ENCODE measurements at regions not wholly inside any gene's neighbourhood (a gene's known extent, or its start where the extent isn't known, plus 50 kb on each side); places are given as distances from the start of the nearest gene placed in this dataset.

- no peak for DNase-seq (ENCODE audit: extremely low read depth in 1 of 4, low spot score in 3 of 4)
- no peak overlapping the region for H3K4me3 ChIP-seq
- no peak for ATAC-seq
- no peak overlapping the region for H3K4me2 ChIP-seq (ENCODE audit: insufficient read depth, low read length)
- 5% methylated on average over 3 of the region's 8 CpGs for WGBS (ENCODE audit: insufficient coverage, low coverage, missing lambda C conversion rate)
- no peak overlapping the region for H3K27ac ChIP-seq (ENCODE audit: extremely low read depth, low read depth, low read length)
- H3K79me2 ChIP-seq (ENCODE audit: control insufficient read depth, insufficient read depth, low read length) = no peaks in the 10 kb centered on the region
- BruUV-seq (replicated peaks) = no TSS peak
- ChIA-PET POLR2A (no interaction called here), CTCF (ENCODE audit: low intra/inter-chr PET ratio) (no interaction called here)
- no peaks in the 10 kb centered on the region for H3K36me3 ChIP-seq (ENCODE audit: control insufficient read depth, insufficient read depth, low read length)
- no peaks in the 10 kb centered on the region for H3K9me1 ChIP-seq (ENCODE audit: control insufficient read depth, insufficient read depth, low read length)
- H4K20me1 ChIP-seq (replicated peaks; ENCODE audit: control insufficient read depth, insufficient read depth, low read length) = no peaks in the 10 kb centered on the region
- H3K4me1 ChIP-seq (replicated peaks in 1 of 2; ENCODE audit: control insufficient read depth in 2 of 2, insufficient read depth in 2 of 2, low read length in 2 of 2) = peaks cover 0 to 3% of the 10 kb centered on the region in 2 experiments; a peak in 1 of 5 replicates
- intact Hi-C loops (cut with micrococcal nuclease) = no loop called here
- peaks cover 0 to 11% of the 10 kb centered on the region in 2 experiments; a peak in 1 of 5 replicates for H3K27me3 ChIP-seq (ENCODE audit: control insufficient read depth in 2 of 2, insufficient read depth in 2 of 2, low read length in 2 of 2)
- no peak for FAIRE-seq
- no peak overlapping the region for H3K9ac ChIP-seq (ENCODE audit: insufficient read depth in 1 of 2, low read depth in 2 of 2, low read length in 2 of 2)
- in situ Hi-C loops (cut with MboI) = no loop called here
- no peaks in the 10 kb centered on the region for H3K9me3 ChIP-seq (replicated peaks; ENCODE audit: control insufficient read depth, insufficient read depth, low read depth, low read length)
- no peak overlapping the region for H2AFZ ChIP-seq (ENCODE audit: low read depth, low read length)
- no peak for TF ChIP-seq ZNF12 (CRISPR knock-in tag; IDR thresholded peaks at IDR 0.05)
- no peak for TF ChIP-seq HMG20B (CRISPR knock-in tag; IDR thresholded peaks at IDR 0.05)
- no peak for TF ChIP-seq SMARCE1 (IDR thresholded peaks at IDR 0.05)
- TF ChIP-seq ERF (CRISPR knock-in tag; IDR thresholded peaks at IDR 0.05) = no peak
- no peak for TF ChIP-seq TAL1 (IDR thresholded peaks at IDR 0.05)
- no peak for TF ChIP-seq DMBX1 (CRISPR knock-in tag; IDR thresholded peaks at IDR 0.05; ENCODE audit: borderline replicate concordance)
- TF ChIP-seq ETV5 (CRISPR knock-in tag; IDR thresholded peaks at IDR 0.05; ENCODE audit: low read depth) = no peak
- TF ChIP-seq ARHGAP35 (IDR thresholded peaks at IDR 0.05; ENCODE audit: partially characterized antibody) = no peak
- TF ChIP-seq HDAC1 (IDR thresholded peaks at IDR 0.05) = no peak
- no peak for TF ChIP-seq CCAR2 (IDR thresholded peaks at IDR 0.05; ENCODE audit: low read depth, low read length)
- no peak for TF ChIP-seq CHD7 (IDR thresholded peaks at IDR 0.05; ENCODE audit: low read depth, low read length)
- no peak for TF ChIP-seq E2F5 (CRISPR knock-in tag; IDR thresholded peaks at IDR 0.05)
- TF ChIP-seq NFYB (IDR thresholded peaks at IDR 0.05; ENCODE audit: extremely low read depth, insufficient read length) = no peak
Measured at GRCh38 chr10:128247576-128247975, 121.4 kb upstream of the MKI67 start.

Data from K562 (cell line).